ENCODE measurements at regions not wholly inside any gene's neighbourhood (a gene's known extent, or its start where the extent isn't known, plus 50 kb on each side); places are given as distances from the start of the nearest gene placed in this dataset.

- TF ChIP-seq, protein P1, sequence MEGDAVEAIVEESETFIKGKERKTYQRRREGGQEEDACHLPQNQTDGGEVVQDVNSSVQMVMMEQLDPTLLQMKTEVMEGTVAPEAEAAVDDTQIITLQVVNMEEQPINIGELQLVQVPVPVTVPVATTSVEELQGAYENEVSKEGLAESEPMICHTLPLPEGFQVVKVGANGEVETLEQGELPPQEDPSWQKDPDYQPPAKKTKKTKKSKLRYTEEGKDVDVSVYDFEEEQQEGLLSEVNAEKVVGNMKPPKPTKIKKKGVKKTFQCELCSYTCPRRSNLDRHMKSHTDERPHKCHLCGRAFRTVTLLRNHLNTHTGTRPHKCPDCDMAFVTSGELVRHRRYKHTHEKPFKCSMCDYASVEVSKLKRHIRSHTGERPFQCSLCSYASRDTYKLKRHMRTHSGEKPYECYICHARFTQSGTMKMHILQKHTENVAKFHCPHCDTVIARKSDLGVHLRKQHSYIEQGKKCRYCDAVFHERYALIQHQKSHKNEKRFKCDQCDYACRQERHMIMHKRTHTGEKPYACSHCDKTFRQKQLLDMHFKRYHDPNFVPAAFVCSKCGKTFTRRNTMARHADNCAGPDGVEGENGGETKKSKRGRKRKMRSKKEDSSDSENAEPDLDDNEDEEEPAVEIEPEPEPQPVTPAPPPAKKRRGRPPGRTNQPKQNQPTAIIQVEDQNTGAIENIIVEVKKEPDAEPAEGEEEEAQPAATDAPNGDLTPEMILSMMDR (conservative IDR thresholded peaks at IDR 0.05): no peak
- TF ChIP-seq ZFX (IDR thresholded peaks at IDR 0.05): no peak
Measured at GRCh38 chr9:111154081-111154562, 115.9 kb upstream of the LPAR1 start.

Data from C4-2B (cell line).